ENCODE measurements at regions not wholly inside any gene's neighbourhood (a gene's known extent, or its start where the extent isn't known, plus 50 kb on each side); places are given as distances from the start of the nearest gene placed in this dataset.

- Histone ChIP-seq H3K9me3 (ENCODE audit: low read length) (no peaks in the 10 kb centered on the region), H2AFZ (ENCODE audit: low read depth, low read length) (no peak overlapping the region), H3K79me2 (replicated peaks; ENCODE audit: insufficient read depth, low read length) (no peaks in the 10 kb centered on the region), H4K20me1 (ENCODE audit: insufficient read depth) (no peaks in the 10 kb centered on the region), H3K36me3 (ENCODE audit: insufficient read depth, low read length) (no peaks in the 10 kb centered on the region), H3K4me3 (ENCODE audit: low read length) (no peak overlapping the region), H3K27me3 (ENCODE audit: insufficient read depth, low read depth, low read length) (no peaks in the 10 kb centered on the region), H3K9me2 (ENCODE audit: insufficient read depth, low read length) (no peaks in the 10 kb centered on the region), H3K27ac (ENCODE audit: low read length) (no peak overlapping the region), H3F3A (ENCODE audit: insufficient read depth, low read length, poor library complexity, severe bottlenecking) (no peaks in the 10 kb centered on the region), H3K4me2 (ENCODE audit: low read length) (no peak overlapping the region), H3K9ac (ENCODE audit: low read length) (no peak overlapping the region)
- TF ChIP-seq CTCF (IDR thresholded peaks at IDR 0.05; ENCODE audit: poor library complexity, severe bottlenecking), result no peak
These were observed 205.5 kb upstream of the CAMK1G start for GRCh38 chr1:209377995-209378394.

DNA sequence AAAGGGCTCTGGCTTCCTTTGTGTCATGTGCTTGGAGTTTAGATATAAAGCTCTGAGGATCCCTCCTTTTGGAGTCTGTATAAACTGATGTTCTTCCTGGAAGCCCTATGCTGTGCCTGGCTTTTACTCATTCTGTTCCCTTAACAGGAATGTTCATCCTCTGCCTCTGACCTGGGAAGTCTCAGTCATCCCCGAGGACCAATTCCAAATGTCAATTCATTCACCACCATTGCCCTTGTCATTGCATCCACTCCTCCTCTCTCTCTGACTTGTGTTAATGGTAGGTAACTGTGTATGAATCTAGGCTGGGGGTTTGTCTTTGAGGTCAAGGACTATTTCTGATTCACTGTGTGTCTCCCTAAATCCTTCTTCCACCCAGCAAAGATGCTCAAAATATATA is 204.2 kb upstream of the CAMK1G start:
- Histone ChIP-seq H3K9ac (ENCODE audit: low read length) (no peak overlapping the region), H3K27ac (ENCODE audit: low read length) (no peak overlapping the region), H4K20me1 (ENCODE audit: insufficient read depth) (no peaks in the 10 kb centered on the region), H3K36me3 (ENCODE audit: insufficient read depth, low read length) (no peaks in the 10 kb centered on the region), H3K4me2 (ENCODE audit: low read length) (no peak overlapping the region), H3K79me2 (replicated peaks; ENCODE audit: insufficient read depth, low read length) (no peaks in the 10 kb centered on the region), H3K9me3 (ENCODE audit: low read length) (no peaks in the 10 kb centered on the region), H3K27me3 (ENCODE audit: insufficient read depth, low read depth, low read length) (no peaks in the 10 kb centered on the region), H3F3A (ENCODE audit: insufficient read depth, low read length, poor library complexity, severe bottlenecking) (no peaks in the 10 kb centered on the region), H3K4me3 (ENCODE audit: low read length) (no peak overlapping the region), H3K9me2 (ENCODE audit: insufficient read depth, low read length) (no peaks in the 10 kb centered on the region), H2AFZ (ENCODE audit: low read depth, low read length) (no peak overlapping the region)
- TF ChIP-seq TAF1 (IDR thresholded peaks at IDR 0.05; ENCODE audit: low read depth) (no peak), POLR2AphosphoS5 (IDR thresholded peaks at IDR 0.05) (no peak), RAD21 (conservative IDR thresholded peaks at IDR 0.05) (no peak), EP300 (conservative IDR thresholded peaks at IDR 0.05; ENCODE audit: poor library complexity, severe bottlenecking) (no peak), EZH2 (IDR thresholded peaks at IDR 0.05; ENCODE audit: borderline replicate concordance, insufficient read depth, low read length, poor library complexity, severe bottlenecking) (no peak), MXI1 (conservative IDR thresholded peaks at IDR 0.05; ENCODE audit: poor library complexity, severe bottlenecking) (no peak), SMC3 (conservative IDR thresholded peaks at IDR 0.05; ENCODE audit: poor library complexity) (no peak), CTCF (IDR thresholded peaks at IDR 0.05; ENCODE audit: poor library complexity, severe bottlenecking) (no peak)
- TF ChIP-seq, protein P1, sequence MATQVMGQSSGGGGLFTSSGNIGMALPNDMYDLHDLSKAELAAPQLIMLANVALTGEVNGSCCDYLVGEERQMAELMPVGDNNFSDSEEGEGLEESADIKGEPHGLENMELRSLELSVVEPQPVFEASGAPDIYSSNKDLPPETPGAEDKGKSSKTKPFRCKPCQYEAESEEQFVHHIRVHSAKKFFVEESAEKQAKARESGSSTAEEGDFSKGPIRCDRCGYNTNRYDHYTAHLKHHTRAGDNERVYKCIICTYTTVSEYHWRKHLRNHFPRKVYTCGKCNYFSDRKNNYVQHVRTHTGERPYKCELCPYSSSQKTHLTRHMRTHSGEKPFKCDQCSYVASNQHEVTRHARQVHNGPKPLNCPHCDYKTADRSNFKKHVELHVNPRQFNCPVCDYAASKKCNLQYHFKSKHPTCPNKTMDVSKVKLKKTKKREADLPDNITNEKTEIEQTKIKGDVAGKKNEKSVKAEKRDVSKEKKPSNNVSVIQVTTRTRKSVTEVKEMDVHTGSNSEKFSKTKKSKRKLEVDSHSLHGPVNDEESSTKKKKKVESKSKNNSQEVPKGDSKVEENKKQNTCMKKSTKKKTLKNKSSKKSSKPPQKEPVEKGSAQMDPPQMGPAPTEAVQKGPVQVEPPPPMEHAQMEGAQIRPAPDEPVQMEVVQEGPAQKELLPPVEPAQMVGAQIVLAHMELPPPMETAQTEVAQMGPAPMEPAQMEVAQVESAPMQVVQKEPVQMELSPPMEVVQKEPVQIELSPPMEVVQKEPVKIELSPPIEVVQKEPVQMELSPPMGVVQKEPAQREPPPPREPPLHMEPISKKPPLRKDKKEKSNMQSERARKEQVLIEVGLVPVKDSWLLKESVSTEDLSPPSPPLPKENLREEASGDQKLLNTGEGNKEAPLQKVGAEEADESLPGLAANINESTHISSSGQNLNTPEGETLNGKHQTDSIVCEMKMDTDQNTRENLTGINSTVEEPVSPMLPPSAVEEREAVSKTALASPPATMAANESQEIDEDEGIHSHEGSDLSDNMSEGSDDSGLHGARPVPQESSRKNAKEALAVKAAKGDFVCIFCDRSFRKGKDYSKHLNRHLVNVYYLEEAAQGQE (IDR thresholded peaks at IDR 0.05; ENCODE audit: borderline replicate concordance), result no peak
